ENCODE measurements at regions not wholly inside any gene's neighbourhood (a gene's known extent, or its start where the extent isn't known, plus 50 kb on each side); places are given as distances from the start of the nearest gene placed in this dataset.

GRCh38 chr2:122031544-122032263 lies 276.3 kb downstream of the TSN start:
- TF ChIP-seq, protein P1, sequence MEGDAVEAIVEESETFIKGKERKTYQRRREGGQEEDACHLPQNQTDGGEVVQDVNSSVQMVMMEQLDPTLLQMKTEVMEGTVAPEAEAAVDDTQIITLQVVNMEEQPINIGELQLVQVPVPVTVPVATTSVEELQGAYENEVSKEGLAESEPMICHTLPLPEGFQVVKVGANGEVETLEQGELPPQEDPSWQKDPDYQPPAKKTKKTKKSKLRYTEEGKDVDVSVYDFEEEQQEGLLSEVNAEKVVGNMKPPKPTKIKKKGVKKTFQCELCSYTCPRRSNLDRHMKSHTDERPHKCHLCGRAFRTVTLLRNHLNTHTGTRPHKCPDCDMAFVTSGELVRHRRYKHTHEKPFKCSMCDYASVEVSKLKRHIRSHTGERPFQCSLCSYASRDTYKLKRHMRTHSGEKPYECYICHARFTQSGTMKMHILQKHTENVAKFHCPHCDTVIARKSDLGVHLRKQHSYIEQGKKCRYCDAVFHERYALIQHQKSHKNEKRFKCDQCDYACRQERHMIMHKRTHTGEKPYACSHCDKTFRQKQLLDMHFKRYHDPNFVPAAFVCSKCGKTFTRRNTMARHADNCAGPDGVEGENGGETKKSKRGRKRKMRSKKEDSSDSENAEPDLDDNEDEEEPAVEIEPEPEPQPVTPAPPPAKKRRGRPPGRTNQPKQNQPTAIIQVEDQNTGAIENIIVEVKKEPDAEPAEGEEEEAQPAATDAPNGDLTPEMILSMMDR (IDR thresholded peaks at IDR 0.05; ENCODE audit: insufficient read depth, low read depth, low read length), result no peak
- no peak for TF ChIP-seq EZH2 (IDR thresholded peaks at IDR 0.05; ENCODE audit: insufficient read depth, low read length)
